ENCODE measurements at regions not wholly inside any gene's neighbourhood (a gene's known extent, or its start where the extent isn't known, plus 50 kb on each side); places are given as distances from the start of the nearest gene placed in this dataset.

GRCh38 chr11:121829159-121829643 lies 286.8 kb downstream of the BLID start:
- Mint-ChIP-seq H3K4me1 (no peaks in the 10 kb centered on the region), H3K9me3 (ENCODE audit: insufficient read depth) (no peaks in the 10 kb centered on the region), H3K27me3 (no peaks in the 10 kb centered on the region), H3K27ac (no peak overlapping the region), H3K4me3 (no peak overlapping the region)
- intact Hi-C loops (cut with micrococcal nuclease): no loop called here
- Histone ChIP-seq H3K9ac (ENCODE audit: low read length) (no peak overlapping the region), H2AFZ (ENCODE audit: insufficient read depth, low read depth, low read length, poor library complexity, severe bottlenecking) (no peak overlapping the region), H3K27ac (ENCODE audit: low read length in 2 of 2) (no peak overlapping the region), H3K4me2 (replicated peaks; ENCODE audit: low read depth, low read length, poor library complexity, severe bottlenecking) (no peak overlapping the region), H3K4me1 (ENCODE audit: control insufficient read depth in 2 of 2, insufficient read depth in 2 of 2, low read length in 2 of 2) (no peaks in the 10 kb centered on the region), H3K9me3 (ENCODE audit: control extremely low read depth in 1 of 3, control insufficient read depth in 2 of 3, insufficient read depth in 1 of 3, low read length in 2 of 3) (peaks cover 1 to 15% (median 12%) of the 10 kb centered on the region in 3 donors), H3K27me3 (replicated peaks in 1 of 4; ENCODE audit: control extremely low read depth in 1 of 4, control insufficient read depth in 3 of 4, insufficient read depth in 4 of 4, low read length in 3 of 4) (no peaks in the 10 kb centered on the region), H3K36me3 (replicated peaks in 1 of 2; ENCODE audit: control extremely low read depth in 1 of 2, control insufficient read depth in 1 of 2, extremely low read depth in 1 of 2, insufficient read depth in 2 of 2, low read length in 1 of 2) (no peaks in the 10 kb centered on the region), H3K79me2 (ENCODE audit: control insufficient read depth, insufficient read depth, low read length) (no peaks in the 10 kb centered on the region), H3K4me3 (ENCODE audit: control extremely low read depth in 1 of 5, extremely low read depth in 1 of 5, insufficient read depth in 1 of 5, low read depth in 2 of 5, low read length in 4 of 5) (no peak overlapping the region), H4K20me1 (ENCODE audit: control insufficient read depth, insufficient read depth, low read length, poor library complexity, severe bottlenecking) (no peaks in the 10 kb centered on the region)
- ChIA-PET POLR2A (no interaction called here), CTCF (no interaction called here)
- no peak for ATAC-seq (ENCODE audit: low read depth)
- TF ChIP-seq CTCF (IDR thresholded peaks at IDR 0.05) (no peak), EZH2 (IDR thresholded peaks at IDR 0.05; ENCODE audit: borderline replicate concordance, insufficient read depth, low read depth, low read length, poor library complexity, severe bottlenecking) (no peak)
- WGBS (ENCODE audit: insufficient coverage): 45% methylated on average over 2 of the region's 2 CpGs
- DNase-seq: no peak

GRCh38 chr11:121814962-121815361 lies 301.1 kb downstream of the BLID start:
- Histone ChIP-seq H3K79me2 (ENCODE audit: control insufficient read depth, insufficient read depth, low read length) (no peaks in the 10 kb centered on the region), H3K27ac (ENCODE audit: low read length in 2 of 2) (no peak overlapping the region), H3K4me2 (replicated peaks; ENCODE audit: low read depth, low read length, poor library complexity, severe bottlenecking) (no peak overlapping the region), H2AFZ (ENCODE audit: insufficient read depth, low read depth, low read length, poor library complexity, severe bottlenecking) (no peak overlapping the region), H3K27me3 (replicated peaks in 1 of 4; ENCODE audit: control extremely low read depth in 1 of 4, control insufficient read depth in 3 of 4, insufficient read depth in 4 of 4, low read length in 3 of 4) (no peaks in the 10 kb centered on the region), H3K9ac (ENCODE audit: low read length) (no peak overlapping the region), H3K4me1 (ENCODE audit: control insufficient read depth in 2 of 2, insufficient read depth in 2 of 2, low read length in 2 of 2) (no peaks in the 10 kb centered on the region), H3K9me3 (ENCODE audit: control extremely low read depth in 1 of 3, control insufficient read depth in 2 of 3, insufficient read depth in 1 of 3, low read length in 2 of 3) (peaks cover 2 to 11% (median 6%) of the 10 kb centered on the region in 3 donors), H4K20me1 (ENCODE audit: control insufficient read depth, insufficient read depth, low read length, poor library complexity, severe bottlenecking) (no peaks in the 10 kb centered on the region), H3K4me3 (ENCODE audit: control extremely low read depth in 1 of 5, extremely low read depth in 1 of 5, insufficient read depth in 1 of 5, low read depth in 2 of 5, low read length in 4 of 5) (no peak overlapping the region), H3K36me3 (replicated peaks in 1 of 2; ENCODE audit: control extremely low read depth in 1 of 2, control insufficient read depth in 1 of 2, extremely low read depth in 1 of 2, insufficient read depth in 2 of 2, low read length in 1 of 2) (no peaks in the 10 kb centered on the region)
- intact Hi-C loops (cut with micrococcal nuclease): no loop called here
- DNase-seq (no peak), ATAC-seq (ENCODE audit: low read depth) (no peak)
- Mint-ChIP-seq H3K9me3 (ENCODE audit: insufficient read depth) (peaks cover 11% of the 10 kb centered on the region), H3K27ac (no peak overlapping the region), H3K4me3 (no peak overlapping the region), H3K4me1 (no peaks in the 10 kb centered on the region), H3K27me3 (no peaks in the 10 kb centered on the region)
- 83% methylated on average over 1 of the region's 1 CpG for WGBS (ENCODE audit: insufficient coverage)
- CTCF ChIA-PET: no interaction called here
- POLR2A ChIA-PET: no interaction called here
- TF ChIP-seq EZH2 (IDR thresholded peaks at IDR 0.05; ENCODE audit: borderline replicate concordance, insufficient read depth, low read depth, low read length, poor library complexity, severe bottlenecking) (no peak), CTCF (IDR thresholded peaks at IDR 0.05) (no peak)
